ENCODE measurements at regions not wholly inside any gene's neighbourhood (a gene's known extent, or its start where the extent isn't known, plus 50 kb on each side); places are given as distances from the start of the nearest gene placed in this dataset.

DNA sequence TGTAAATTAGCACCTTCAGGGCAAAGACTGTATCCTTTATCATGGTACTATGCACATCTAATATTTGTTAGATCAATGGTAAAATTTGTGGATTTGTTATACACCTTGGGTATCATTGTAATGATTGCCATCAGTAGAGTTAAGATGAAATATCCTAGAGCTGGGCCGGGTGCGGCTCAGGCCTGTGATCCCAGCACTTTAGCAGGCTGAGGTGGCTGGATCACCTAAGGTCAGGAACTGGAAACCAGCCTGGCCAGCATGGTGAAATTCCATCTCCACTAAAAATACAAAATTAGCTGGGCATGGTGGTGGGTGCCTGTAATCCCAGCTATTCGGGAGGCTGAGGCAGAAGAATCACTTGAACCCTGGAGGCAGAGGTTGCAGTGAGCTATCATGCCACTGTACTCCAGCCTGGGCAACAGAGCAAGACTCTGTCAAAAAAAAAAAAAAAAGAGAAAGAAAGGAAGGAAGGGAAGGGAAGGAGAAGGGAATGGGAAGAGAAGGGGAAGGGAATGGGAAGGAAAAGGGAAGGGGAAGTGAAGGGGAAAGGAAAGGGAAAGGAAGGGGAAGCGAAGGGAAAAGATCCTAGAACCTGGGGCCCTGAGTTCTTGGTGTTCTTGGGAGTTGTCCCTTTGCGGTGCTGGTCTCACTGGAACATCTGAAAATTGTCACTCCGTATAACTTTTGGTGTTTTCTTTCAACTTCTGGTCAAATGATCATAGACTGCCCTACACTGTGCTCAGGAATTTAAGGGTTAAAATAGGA lies 71.1 kb upstream of the NEUROD1 start:
- WGBS (ENCODE audit: low lambda C conversion rate): 94% methylated on average over 6 of the region's 6 CpGs
- Histone ChIP-seq H3K27me3 (ENCODE audit: insufficient read depth) (no peaks in the 10 kb centered on the region), H3K36me3 (replicated peaks in 1 of 2; ENCODE audit: control insufficient read depth in 1 of 2, insufficient read depth in 2 of 2, low read length in 1 of 2) (no peaks in the 10 kb centered on the region), H3K9me3 (no peaks in the 10 kb centered on the region), H3K9ac (no peak overlapping the region), H3K27ac (ENCODE audit: low read depth in 2 of 2, low read length in 1 of 2) (no peak overlapping the region), H3K9me2 (no peaks in the 10 kb centered on the region), H3K4me1 (ENCODE audit: control insufficient read depth in 1 of 2, insufficient read depth in 2 of 2, low read depth in 1 of 2, low read length in 1 of 2) (peaks cover 0 to 7% of the 10 kb centered on the region in 2 experiments; a peak in 2 of 4 replicates), H3F3A (replicated peaks; ENCODE audit: insufficient read depth) (no peaks in the 10 kb centered on the region), H4K20me1 (ENCODE audit: insufficient read depth) (no peaks in the 10 kb centered on the region), H3K79me2 (ENCODE audit: insufficient read depth) (no peaks in the 10 kb centered on the region), H2AFZ (ENCODE audit: low read depth) (no peak overlapping the region), H3K4me3 (ENCODE audit: low read depth in 2 of 2, low read length in 1 of 2) (no peak overlapping the region), H3K4me2 (no peak overlapping the region)
- POLR2A ChIA-PET: no interaction called here
- no peak for DNase-seq
- CTCF ChIA-PET: interaction anchor here (1.2 kb wide), 1 partner anchor 153 kb away, joined by 3 read pairs; no protein-coding TSS in a partner anchor
- TF ChIP-seq RXRA (IDR thresholded peaks at IDR 0.05; ENCODE audit: borderline replicate concordance, low read depth) (no peak), NFIC (IDR thresholded peaks at IDR 0.05; ENCODE audit: borderline replicate concordance) (no peak), RAD21 (IDR thresholded peaks at IDR 0.05; ENCODE audit: low read length) (no peak), YY1 (IDR thresholded peaks at IDR 0.05; ENCODE audit: low read depth) (no peak), ELF1 (IDR thresholded peaks at IDR 0.05) (no peak), JUND (IDR thresholded peaks at IDR 0.05) (no peak), POLR2AphosphoS5 (IDR thresholded peaks at IDR 0.05; ENCODE audit: low read depth, low read length) (no peak), GABPA (IDR thresholded peaks at IDR 0.05; ENCODE audit: low read depth) (no peak), SMC3 (IDR thresholded peaks at IDR 0.05; ENCODE audit: low read depth, low read length) (no peak), NRF1 (IDR thresholded peaks at IDR 0.05; ENCODE audit: low read depth, low read length) (no peak), RFX5 (IDR thresholded peaks at IDR 0.05; ENCODE audit: low read length) (no peak)
- TF ChIP-seq, protein P1, sequence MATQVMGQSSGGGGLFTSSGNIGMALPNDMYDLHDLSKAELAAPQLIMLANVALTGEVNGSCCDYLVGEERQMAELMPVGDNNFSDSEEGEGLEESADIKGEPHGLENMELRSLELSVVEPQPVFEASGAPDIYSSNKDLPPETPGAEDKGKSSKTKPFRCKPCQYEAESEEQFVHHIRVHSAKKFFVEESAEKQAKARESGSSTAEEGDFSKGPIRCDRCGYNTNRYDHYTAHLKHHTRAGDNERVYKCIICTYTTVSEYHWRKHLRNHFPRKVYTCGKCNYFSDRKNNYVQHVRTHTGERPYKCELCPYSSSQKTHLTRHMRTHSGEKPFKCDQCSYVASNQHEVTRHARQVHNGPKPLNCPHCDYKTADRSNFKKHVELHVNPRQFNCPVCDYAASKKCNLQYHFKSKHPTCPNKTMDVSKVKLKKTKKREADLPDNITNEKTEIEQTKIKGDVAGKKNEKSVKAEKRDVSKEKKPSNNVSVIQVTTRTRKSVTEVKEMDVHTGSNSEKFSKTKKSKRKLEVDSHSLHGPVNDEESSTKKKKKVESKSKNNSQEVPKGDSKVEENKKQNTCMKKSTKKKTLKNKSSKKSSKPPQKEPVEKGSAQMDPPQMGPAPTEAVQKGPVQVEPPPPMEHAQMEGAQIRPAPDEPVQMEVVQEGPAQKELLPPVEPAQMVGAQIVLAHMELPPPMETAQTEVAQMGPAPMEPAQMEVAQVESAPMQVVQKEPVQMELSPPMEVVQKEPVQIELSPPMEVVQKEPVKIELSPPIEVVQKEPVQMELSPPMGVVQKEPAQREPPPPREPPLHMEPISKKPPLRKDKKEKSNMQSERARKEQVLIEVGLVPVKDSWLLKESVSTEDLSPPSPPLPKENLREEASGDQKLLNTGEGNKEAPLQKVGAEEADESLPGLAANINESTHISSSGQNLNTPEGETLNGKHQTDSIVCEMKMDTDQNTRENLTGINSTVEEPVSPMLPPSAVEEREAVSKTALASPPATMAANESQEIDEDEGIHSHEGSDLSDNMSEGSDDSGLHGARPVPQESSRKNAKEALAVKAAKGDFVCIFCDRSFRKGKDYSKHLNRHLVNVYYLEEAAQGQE (IDR thresholded peaks at IDR 0.05; ENCODE audit: low read depth, low read length): no peak
- TF ChIP-seq, protein P2, sequence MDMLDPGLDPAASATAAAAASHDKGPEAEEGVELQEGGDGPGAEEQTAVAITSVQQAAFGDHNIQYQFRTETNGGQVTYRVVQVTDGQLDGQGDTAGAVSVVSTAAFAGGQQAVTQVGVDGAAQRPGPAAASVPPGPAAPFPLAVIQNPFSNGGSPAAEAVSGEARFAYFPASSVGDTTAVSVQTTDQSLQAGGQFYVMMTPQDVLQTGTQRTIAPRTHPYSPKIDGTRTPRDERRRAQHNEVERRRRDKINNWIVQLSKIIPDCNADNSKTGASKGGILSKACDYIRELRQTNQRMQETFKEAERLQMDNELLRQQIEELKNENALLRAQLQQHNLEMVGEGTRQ (IDR thresholded peaks at IDR 0.05; ENCODE audit: borderline replicate concordance, low read depth, low read length): no peak

DNA sequence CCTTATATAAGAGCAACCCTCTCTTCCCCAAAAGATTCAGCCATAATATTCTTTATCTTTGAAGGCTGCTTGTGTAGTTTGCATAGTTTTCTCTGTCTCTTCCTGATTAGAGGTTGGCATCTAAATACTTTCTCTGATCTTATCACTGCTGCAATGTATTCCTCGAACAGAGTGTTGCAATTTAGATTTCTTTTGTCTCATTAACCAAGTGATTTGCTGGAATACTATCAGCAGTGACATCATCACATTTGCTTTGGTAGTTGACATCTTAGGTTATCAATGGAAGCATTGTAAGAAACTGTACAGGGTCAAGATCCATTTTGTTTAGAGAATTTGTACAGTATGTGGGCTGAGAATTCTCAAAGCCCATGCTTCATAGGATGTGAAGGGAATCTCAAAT lies 72.0 kb upstream of the NEUROD1 start:
- Histone ChIP-seq H3K4me3 (ENCODE audit: low read depth in 2 of 2, low read length in 1 of 2) (no peak overlapping the region), H3K79me2 (ENCODE audit: insufficient read depth) (no peaks in the 10 kb centered on the region)

More for the DNA sequence above, 72.0 kb upstream of the NEUROD1 start:
- Histone ChIP-seq H3K36me3 (replicated peaks in 1 of 2; ENCODE audit: control insufficient read depth in 1 of 2, insufficient read depth in 2 of 2, low read length in 1 of 2) (no peaks in the 10 kb centered on the region), H3K9me3 (no peaks in the 10 kb centered on the region), H3K9me2 (no peaks in the 10 kb centered on the region), H3F3A (replicated peaks; ENCODE audit: insufficient read depth) (no peaks in the 10 kb centered on the region), H3K27me3 (ENCODE audit: insufficient read depth) (no peaks in the 10 kb centered on the region), H3K9ac (no peak overlapping the region), H3K4me2 (no peak overlapping the region), H4K20me1 (ENCODE audit: insufficient read depth) (no peaks in the 10 kb centered on the region), H3K27ac (ENCODE audit: low read depth in 2 of 2, low read length in 1 of 2) (no peak overlapping the region), H3K4me1 (ENCODE audit: control insufficient read depth in 1 of 2, insufficient read depth in 2 of 2, low read depth in 1 of 2, low read length in 1 of 2) (peaks cover 0 to 7% of the 10 kb centered on the region in 2 experiments; a peak in 2 of 4 replicates), H2AFZ (ENCODE audit: low read depth) (no peak overlapping the region; the same call in 1 of the 2 replicates)
- CTCF ChIA-PET: interaction anchor here (0.6 kb wide), 1 partner anchor 10 kb away, joined by 3 read pairs; no protein-coding TSS in a partner anchor
- no peak for TF ChIP-seq MXI1 (IDR thresholded peaks at IDR 0.05; ENCODE audit: low read depth, low read length)
- TF ChIP-seq, protein P3, sequence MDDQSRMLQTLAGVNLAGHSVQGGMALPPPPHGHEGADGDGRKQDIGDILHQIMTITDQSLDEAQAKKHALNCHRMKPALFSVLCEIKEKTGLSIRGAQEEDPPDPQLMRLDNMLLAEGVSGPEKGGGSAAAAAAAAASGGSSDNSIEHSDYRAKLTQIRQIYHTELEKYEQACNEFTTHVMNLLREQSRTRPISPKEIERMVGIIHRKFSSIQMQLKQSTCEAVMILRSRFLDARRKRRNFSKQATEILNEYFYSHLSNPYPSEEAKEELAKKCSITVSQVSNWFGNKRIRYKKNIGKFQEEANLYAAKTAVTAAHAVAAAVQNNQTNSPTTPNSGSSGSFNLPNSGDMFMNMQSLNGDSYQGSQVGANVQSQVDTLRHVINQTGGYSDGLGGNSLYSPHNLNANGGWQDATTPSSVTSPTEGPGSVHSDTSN (IDR thresholded peaks at IDR 0.05): peak; percentile 14; the same call in 1 of the 2 replicates
- 0% methylated on average over 1 of the region's 1 CpG for WGBS (ENCODE audit: low lambda C conversion rate)
- no peak for DNase-seq
- POLR2A ChIA-PET: no interaction called here

All from SK-N-SH (cell line).